Gastroesophageal sphincter (tissue), 3 donors: ENCODE measurements at regions not wholly inside any gene's neighbourhood (a gene's known extent, or its start where the extent isn't known, plus 50 kb on each side); places are given as distances from the start of the nearest gene placed in this dataset.

Source experiments
- CTCF ChIP-seq, 4 experiments: fragments of 200-600 bp in 2 of 4; fragments of 450-650 bp in 2 of 4; sonication (generic) in 1 of 4; IDR thresholded peaks; one replicate each; pipeline ENCODE4 v1.5.1; 2017 to 2019; ENCODE audit warnings: antibody characterized with exemption in 4 of 4, mild to moderate bottlenecking in 2 of 4, moderate library complexity in 2 of 4
- POLR2AphosphoS5 ChIP-seq: sonication (generic); formaldehyde crosslinking; IDR thresholded peaks from one replicate; pipeline ENCODE4 v1.6.1; 2017; ENCODE audit warnings: antibody characterized with exemption

DNA sequence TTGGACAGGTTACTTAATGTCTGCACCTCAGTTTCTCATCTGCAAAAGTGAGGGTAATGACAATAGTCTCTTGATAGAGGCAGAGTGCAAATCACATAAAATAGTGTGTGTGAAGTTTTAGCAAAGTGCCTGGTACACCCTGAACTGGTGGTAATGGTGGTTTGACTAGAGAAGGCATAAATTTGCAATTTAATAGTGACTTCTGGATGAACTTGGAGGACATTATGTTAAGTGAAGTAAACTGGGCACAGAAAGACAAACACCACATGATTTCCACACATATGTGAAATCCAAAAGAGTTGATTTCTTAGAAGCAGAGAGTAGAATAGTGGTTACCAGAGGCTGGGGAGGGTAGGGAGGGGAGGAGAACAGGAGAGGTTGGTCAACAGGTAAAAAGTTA, 54.8 kb upstream of the FUT8 start:
- no peak for TF ChIP-seq POLR2AphosphoS5
- no peak for TF ChIP-seq CTCF (IDR thresholded peaks at IDR 0.05)
